ENCODE measurements at regions not wholly inside any gene's neighbourhood (a gene's known extent, or its start where the extent isn't known, plus 50 kb on each side); places are given as distances from the start of the nearest gene placed in this dataset.
"Not testable (repeated sequence)": the region's sequence is repeated elsewhere in the genome, so short reads cannot be mapped to it uniquely, and the experiment has no call there.

DNA sequence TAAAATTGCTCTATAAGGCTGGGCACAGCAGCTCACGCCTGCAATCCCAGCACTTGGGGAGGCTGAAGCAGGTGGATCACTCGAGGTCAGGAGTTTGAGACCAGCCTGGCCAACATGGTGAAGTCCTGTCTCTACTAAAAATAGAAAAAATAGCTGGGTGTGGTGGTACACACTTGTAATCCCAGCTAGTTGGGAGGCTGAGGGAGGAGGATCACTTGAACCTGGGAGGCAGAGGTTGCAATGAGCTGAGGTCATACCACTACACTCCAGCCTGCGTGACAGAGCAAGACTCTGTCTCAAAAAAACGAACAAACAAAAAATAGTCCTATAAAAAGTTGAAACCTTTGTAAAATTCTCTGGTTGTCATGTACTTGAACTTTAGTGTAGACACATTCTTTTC lies 93.0 kb upstream of the KIF26B start:
- DNase-seq, result not testable (repeated sequence)

DNA sequence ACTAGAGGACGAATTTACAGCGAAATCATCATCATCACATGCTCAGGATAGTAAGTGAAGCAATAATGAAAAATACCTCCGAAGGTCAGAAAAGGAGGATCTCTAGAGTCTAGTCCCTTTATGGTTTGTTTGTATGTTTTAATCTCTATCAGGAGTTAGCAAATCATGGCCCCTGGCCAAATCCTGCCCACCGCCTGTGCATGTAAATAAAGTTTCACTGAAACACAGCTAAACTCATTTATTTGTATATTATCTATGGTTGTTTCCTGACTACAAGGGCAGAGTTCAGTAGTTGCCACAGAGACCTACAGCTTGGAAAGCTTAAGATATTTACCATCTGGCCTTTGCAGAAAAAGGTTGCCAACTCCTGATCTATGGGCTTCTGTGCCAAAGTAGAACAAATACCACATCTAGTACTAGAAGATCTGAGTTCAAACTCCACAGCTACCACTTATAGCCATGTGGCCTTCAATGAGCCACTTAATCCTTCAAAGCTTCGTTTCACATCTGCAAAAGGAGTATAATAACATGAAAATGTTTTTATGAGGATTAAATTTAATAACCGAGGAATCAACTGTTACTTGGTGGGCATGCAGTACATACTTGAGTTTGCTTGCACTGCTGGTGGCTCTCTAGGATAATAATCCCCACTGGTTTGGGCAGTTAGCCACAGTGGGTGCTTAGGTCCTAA lies 94.0 kb upstream of the KIF26B start:
- DNase-seq, result no peak

- DNase-seq, result no peak
Observed at GRCh38 chr1:245059806-245060424, 94.9 kb upstream of the KIF26B start.

GRCh38 chr1:245058882-245059281 lies 95.9 kb upstream of the KIF26B start:
- DNase-seq, result no peak

- DNase-seq, result no peak
Observed at GRCh38 chr1:245058436-245058835, 96.3 kb upstream of the KIF26B start.

DNA sequence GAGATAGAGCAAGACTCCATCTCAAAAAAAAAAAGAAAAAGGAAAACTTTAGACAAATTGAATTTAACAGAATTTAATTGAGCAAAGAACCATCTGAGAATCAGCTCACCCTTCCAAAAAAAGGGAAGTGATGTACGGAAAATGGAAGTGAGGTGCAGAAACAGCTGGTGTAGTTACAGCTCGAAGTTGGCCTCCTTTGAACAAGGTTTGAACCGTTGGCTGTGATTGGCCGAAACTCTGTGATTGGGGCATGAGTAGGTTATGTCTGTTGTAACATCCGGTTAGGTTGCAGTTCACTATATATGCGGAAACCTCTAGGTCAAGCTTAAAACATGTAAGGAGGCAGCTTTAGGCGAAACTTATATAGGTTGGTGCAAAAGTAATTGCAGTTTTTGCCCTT lies 97.9 kb upstream of the KIF26B start:
- no peak for DNase-seq

GRCh38 chr1:245056296-245056695 lies 98.5 kb upstream of the KIF26B start:
- not testable (repeated sequence) for DNase-seq

- DNase-seq, result no peak
Observed at GRCh38 chr1:245055752-245056151, 99.0 kb upstream of the KIF26B start.

- no peak for DNase-seq
Observed at GRCh38 chr1:245054507-245055270, 100.1 kb upstream of the KIF26B start.

- DNase-seq, result no peak
Observed at GRCh38 chr1:245054105-245054504, 100.7 kb upstream of the KIF26B start.

- DNase-seq, result no peak
Observed at GRCh38 chr1:245052258-245052657, 102.5 kb upstream of the KIF26B start.

- DNase-seq, result no peak
Observed at GRCh38 chr1:245051349-245052221, 103.2 kb upstream of the KIF26B start.

DNA sequence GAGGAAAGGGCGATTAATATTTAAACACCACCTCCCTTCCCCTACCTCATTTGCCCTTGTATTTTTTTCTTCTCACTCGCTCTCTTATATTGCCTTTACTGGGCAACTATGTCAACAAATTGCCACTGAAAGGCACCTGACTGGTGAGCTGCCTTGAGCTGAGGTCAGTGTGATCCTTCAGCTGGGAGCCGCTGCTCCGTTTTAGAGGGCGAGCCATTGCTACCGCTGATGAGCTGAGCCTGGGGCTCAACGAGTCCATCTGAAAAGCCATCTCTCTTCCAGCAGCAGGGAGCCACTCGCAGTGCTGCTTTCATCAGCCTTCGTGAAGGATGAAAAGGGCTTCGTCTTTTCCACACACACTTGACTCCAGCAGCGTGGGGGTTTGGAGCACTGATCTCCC lies 108.0 kb upstream of the KIF26B start:
- no peak for DNase-seq

GRCh38 chr1:245046315-245046714 lies 108.5 kb upstream of the KIF26B start:
- DNase-seq, result no peak

DNA sequence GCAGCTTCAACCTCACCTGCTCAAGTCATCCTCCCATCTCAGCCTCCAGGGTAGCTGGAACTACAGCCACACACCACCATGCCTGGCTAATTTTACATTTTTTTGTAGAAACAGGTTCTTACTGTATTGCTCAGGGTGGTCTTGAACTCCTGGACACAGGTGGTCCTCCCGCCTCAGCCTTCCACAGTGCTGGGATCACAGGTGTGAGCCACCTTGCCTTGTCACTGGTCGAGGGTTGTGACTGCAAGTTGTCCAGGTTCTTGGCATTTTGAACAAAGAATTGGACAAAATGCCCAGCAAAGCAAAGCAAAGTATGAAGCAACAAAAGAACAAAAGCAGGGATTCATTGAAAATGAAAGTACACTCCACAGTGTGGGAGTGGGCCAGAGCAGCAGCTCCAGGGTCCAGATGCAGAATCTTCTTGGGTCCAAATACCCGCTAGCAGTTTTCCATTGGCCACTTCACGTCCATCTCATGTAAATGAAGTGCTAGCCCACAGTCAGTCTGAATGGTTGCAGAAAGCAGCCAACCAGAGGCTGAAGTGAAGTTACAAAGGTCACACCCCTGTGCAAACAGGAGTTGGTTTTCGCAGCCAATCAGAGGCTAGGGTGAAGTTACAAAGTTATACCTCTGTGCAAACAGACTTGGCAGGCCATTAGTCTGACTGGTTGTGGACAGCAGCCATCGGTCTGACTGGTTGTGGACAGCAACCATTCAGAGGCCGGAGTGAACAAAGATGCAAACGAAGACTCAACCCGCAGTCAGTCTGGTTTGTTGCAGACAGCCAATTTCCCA lies 109.5 kb upstream of the KIF26B start:
- DNase-seq, result no peak

DNA sequence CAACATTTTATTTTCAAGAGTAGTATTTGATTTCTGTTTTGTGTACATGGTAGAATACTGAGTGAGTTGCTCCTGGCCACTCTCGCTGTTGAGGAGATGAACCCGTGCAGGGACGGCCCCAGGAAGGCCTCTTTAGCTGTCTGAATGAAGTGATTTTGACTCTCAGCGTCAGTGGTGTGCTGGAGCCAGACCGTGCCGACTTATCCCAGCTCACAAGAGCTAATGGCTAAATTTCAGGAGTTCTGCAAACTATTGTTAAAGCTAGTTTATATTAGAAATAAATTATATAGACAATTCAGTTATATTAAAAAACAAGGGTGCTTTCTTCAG lies 111.2 kb upstream of the KIF26B start:
- DNase-seq, result no peak

DNA sequence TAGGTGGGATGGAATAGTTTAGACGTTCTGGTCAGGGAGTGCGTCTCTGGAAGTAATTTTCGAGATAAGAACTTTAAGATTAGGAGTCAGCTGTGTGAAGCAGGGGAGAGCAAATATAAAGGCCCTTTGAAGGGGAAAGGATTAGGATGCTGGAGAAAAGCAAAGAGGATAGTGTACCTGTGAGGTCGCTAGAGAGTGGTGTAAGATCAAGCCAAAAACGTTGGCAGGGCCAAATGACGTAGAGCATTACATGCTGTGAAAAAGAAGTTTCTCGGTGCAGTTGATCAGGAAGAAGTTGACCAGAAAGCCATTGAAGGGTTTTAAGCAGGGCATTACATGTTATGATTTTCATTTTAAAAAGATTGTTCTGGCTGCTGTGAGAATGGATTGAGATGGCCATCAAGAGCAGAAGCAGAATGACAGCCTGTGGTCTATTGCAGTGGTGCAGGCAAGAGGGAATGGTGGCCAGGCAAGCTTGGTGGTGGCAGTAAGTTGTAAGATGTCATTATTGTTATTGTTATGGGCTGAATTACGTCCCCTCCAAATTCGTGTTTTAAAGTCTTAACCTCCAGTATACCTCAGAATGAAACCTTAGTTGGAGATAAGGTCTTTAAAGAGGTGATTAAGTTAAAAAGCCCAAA lies 113.6 kb upstream of the KIF26B start:
- no peak for DNase-seq

DNA sequence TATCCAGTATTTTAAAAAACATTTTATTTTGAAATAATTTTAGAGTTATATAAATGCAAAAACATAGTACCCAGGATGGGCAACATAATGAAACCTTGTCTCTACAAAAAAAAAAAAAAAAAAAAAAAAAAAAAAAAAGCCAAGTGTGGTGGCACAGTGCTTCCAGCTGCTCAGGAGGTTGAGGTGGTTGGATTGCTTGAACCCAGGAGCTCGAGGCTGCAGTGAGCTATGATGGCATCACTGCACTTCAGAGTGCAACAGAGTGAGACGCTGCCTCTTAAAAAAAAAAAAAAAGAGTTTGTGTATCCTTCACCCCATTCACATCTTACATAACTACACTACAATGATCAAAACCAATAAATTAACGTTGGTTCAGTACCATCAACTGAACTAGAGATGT lies 115.6 kb upstream of the KIF26B start:
- peak; percentile 19 for DNase-seq

DNA sequence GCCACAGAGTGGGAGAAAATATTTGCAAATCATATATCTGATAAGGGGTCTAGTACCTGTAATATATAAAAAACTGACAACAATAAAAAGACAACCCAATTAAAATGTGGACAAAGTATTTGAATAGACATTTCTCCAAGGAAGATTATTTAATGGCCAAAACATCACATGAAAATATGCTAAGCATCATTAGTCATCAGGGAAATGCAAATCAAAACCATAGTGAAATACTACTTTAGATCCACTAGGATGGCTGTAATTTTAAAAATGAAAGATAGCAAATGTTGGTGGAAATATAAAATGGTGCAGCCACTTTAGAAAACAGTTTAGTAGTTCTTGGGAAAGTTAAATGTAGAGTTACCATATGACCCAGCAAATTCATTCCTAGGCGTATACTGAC lies 118.7 kb upstream of the KIF26B start:
- no peak for DNase-seq

DNA sequence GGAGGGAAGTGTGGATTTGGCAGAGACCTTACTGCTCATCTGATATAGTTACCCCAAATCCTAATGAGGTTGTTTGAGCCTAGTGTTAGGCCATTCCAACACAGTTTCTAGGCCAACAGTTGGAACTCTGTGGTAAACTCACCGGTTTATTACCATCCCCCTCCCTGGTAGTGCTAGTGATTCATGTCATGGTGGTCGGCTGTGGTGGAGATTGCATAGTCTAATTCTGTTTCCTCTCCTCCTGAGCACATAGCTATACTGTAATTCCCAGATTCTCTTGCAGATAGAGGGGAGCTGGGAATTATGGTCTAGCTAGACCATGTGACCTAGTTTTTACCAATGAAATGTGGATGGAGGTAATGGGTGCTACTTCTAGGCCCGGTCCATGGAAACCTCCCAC lies 123.7 kb upstream of the KIF26B start:
- no peak for DNase-seq

- no peak for DNase-seq
Observed at GRCh38 chr1:245026247-245026646, 128.5 kb upstream of the KIF26B start.

DNA sequence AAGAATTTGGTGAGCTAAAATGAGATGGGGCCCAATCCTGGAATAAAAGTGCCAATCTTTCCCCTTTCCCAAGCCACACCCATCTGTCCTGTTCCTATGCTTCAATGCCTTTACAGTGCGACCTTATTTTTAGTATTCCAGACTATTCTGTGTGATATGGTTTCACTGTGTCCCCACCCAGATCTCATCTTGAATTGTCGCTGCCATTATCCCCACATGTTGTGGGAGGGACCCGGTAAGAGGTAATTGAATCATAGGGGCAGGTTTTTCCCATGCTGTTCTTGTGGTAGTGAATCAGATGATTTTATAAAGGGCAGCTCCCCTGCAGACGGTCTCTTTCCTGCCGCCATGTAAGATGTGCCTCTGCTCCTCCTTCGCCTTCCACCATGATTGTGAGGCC lies 129.3 kb upstream of the KIF26B start:
- no peak for DNase-seq

All from NCI-H187 treated with DMSO at 0.1 percent for 48 hours (cell line).